HG03457 (cell line): ENCODE measurements at regions not wholly inside any gene's neighbourhood (a gene's known extent, or its start where the extent isn't known, plus 50 kb on each side); places are given as distances from the start of the nearest gene placed in this dataset.

Experiments used
- ATAC-seq: cut with Tn5 transposase; IDR thresholded peaks from one replicate; pipeline ENCODE4 v1.9.1; 2021; ENCODE audit warnings: moderate number of reproducible peaks; ENCODE audit not compliant: unreplicated experiment

DNA sequence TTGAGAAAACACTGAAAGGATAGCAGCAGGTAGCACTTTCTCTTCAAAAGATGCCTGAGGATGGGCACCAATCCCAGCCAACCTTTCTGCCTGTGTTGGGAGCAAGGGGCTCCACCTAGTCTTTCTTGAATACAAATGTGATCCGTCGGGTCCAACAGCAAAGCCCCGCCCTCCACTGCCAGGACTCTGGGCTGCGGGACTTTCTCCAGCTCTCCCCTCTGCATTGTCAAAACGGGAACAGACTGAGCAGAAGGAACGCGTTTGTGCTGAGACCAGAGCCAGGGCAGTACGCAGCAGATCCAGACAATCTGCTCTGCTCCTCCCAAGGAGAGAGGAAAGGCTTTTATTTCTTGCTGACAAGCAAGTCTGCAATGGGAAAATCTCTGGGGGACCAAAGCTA is 139.7 kb downstream of the SEC61B start:
- ATAC-seq = no peak

DNA sequence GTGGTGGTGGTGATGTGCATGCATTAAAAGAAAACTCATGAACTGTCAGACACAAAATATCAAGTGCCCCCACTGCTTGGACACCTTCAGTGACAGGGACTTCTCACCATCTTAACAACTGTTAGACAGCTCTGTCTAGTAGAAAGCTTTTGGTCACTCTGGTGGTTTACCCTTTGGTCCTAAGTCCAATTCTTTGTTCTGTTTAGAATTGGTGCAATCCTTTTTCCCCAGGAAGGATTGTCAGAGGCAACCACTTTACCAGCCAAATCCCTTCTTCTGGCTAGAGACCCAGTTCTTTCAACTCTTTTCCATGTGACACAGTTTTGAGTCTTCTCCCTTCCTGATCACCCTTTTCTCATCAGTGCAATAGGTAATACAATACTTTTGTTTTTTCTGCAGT is 140.2 kb downstream of the SEC61B start:
- no peak for ATAC-seq

DNA sequence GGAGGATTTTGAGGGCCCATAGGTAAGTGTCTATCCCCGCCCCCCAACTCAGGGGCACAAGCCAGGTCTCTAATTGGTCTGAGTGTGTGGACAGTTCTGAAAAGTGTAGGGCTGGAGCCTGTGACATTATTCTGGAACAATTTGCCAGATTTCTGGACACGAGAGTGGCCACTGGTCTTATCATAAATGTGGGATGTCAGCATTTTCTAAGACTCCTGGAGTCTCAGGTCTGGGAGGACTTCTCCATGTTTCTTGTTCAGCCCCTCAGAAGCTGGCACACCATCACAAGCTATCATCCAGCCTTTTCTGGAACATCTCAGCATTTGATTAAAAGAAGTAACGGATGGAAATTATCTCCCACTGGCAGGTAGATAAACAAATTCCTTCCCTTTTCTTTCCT is 141.4 kb downstream of the SEC61B start:
- no peak for ATAC-seq

DNA sequence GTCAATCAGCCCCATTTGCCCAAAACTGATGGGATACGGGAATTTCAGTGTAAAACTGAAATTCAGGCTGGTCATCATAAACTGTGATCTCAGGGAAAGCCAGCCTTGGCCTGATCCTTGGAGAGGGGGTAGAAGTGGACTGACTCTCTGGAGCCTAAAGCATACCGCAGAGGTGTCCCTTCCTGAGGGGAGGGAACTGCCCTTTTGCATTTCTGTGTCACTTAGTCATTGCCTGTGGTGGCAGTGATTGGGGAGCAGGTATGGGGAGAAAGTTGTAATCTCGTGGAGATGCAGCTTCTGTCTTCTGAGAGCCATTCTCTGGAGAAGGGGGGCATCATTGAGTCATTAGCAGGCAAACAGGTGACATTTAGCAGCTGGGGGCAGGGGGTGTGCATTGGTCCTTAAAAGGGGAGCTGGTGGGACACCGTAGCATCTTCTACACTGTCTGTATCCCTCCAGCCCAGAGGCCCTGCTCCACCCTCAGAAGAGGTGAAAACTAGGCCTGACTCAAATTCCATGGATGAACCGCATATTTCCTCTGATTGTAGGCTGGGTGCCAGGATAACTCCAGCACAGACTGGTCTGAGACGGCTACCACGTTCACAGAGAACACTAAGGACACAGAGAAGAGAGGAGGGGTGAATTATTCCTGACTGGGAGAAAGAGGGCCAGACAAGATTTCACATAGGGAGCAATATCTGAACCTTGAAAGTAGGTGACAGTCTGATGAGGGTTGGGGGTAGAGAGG is 143.3 kb downstream of the SEC61B start:
- ATAC-seq = no peak

DNA sequence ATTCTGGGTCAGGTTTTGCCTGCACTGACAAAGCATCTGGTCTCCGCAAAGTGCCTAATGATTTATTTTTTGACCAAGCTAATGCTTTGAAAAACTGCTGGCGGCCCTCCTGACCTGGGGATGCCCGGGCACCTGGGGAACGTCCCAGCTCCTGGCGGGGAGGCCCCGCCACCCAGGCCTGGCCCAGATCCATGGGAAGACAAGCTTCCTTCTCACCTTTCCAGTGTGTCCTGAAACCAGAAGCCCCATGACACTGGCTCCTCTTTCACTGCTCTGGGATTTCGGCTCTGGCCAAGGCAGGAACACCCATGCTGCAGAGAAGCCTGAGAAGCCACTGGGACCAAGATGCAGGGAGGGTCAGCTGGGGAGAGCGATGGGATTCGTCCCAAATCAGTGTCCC is 144.1 kb downstream of the SEC61B start:
- no peak for ATAC-seq

DNA sequence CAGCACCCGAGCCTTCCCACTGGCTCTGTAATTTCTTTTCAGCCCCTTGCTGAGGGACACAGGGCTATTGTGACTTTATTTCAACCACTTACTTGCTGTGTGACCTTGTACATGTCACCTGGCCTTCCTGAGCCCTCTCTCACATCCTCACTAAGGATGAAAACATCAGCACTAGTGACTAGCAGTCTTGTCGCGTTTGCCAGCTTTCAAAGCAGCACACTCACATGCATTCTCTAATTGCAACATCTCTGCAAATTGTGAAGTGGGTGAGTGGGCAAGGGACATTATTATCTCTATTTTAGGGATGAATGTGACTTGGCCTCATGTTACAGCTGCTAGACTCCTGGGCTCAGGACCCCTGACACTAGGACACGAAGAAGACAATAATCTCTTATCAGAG is 144.5 kb downstream of the SEC61B start:
- no peak for ATAC-seq

DNA sequence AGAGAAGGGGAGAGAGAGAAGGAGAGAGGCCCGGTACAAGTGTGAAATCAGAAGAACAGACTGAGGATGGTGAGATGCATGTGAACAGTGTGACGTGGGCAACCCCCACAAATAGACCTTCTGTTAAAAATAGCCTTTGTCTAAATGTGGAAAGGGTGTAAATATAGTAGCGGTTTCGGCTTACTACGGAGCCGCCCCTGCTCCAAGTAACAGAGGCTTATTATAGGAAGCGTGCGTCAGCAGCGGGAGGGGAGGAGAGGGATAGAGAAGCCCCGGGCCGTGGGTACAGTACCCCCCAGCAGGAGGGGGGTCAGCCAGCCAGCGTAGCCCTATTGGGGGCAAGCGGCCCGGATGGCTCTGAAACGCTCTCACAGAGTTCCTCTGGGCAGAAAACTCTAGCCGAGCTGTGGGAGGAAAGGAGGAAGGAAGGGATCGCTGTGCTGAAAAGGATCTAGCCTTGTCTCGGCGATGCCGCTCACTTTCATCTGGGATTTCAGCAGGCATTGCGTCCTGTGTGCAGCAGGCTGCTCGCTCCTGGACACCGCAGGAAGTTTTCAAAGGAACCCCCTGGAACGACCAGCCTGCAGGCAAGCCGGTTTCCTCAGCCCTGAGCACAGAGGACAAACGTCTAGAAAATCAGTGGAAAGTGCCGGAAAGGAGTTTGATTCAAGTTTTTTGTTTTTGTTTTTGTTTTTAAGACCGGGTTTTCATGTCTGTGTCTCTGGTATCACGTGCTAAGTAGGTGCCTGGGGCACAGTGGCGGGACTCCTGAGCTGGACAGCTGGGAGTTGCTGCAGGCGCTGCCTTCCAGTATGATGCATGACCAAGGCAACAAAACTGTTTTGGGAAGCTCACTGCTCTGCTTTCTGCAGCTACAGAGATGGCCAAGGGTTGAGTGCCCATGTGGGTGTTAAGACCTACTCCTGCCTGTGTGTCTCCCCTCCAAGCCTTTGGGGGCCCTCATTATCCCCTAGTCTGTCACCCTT is 146.6 kb downstream of the SEC61B start:
- ATAC-seq = no peak

DNA sequence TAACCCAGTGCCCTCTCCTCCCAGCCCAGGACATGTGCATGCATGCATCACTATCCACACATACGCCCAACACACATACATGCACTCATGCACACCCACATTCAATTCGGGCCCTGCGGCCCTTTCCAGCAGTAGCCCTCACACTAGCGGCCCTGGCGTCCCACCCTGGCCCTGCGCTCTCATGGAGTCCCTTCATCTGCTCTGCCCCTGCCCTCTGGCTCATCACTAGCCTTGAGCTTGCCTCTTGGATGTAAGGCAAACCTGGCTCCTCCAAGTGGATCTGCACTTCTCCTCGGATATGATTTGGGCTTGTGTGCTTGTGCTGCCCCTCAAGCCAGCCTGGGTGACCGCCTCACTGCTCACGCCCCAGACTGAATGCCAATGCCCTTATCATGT is 147.2 kb downstream of the SEC61B start:
- no peak for ATAC-seq

DNA sequence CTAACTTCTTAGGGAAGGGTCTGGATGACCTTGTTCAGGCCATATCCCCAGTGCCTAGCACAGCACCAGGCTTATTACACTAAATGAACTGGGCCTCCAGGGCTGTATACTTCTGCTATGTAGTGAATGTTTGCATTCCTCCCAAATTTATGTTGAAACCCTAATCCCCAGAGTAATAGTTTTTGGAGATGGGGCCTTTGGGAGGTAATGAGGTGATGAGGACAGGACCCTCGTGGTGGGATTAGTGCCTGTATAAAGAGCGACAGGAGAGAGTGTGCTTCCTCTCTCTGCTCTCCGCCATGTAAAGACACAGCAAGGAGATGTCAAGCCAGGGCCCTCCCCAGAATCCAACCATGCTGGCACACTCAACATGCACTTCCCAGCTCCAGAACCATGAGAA is 148.3 kb downstream of the SEC61B start:
- no peak for ATAC-seq

DNA sequence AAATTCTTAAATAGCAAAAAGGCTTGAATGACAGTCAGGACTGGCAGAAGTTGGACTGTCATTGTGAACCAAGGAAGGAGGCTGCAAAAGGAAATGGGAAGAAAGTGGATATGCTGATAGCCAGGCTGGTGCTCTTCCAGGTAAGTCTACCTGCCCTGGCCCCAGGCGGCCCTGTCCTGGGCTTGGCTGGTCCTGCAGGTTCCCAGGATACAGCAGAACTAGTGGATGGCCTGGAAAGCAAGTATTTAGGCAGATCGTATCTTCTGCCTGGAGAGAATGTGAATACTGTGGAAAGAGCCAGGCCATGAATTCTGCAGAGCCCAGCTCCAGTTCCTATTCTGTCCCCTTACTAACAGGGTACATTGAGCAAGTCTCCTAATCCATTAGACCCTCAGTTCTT is 149.3 kb downstream of the SEC61B start:
- no peak for ATAC-seq

DNA sequence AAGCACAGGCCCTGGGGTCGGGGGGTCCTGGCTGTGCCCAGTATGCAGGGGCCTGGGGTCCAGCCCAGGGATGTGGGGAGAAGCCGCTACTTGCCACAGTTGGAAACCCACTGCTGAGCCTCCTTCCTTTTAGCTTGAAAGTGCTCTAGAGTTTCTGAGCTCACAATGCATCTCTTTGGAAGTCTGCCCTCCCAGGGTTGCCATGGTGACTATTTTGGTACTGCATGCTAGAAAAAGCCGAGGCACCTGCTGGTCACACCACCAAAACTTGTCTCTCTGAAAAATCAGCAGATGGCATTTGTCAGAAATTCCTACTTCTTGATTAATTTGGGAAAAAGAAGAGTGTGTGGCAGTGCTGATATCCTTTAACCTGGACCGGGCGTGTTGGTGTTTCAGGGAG is 151.8 kb downstream of the SEC61B start:
- no peak for ATAC-seq

DNA sequence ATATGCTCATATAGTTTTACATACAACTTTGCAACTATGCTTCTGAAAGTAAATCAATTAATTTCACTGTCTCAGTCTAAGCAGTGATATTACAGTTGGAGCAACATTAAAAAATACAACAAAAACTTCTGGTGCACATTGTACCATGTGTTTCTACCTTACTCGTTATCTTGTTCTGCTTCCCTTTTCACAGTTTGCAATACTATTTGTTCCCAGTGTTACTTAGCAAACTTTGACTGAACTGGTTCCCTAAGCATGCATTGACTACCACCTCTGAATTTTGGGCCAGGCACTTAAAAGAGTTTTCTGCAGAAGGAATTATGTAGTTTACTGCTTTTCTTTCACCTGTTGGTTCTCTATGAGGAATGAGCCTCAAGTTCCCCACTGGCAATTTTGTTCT is 152.7 kb downstream of the SEC61B start:
- ATAC-seq = no peak

DNA sequence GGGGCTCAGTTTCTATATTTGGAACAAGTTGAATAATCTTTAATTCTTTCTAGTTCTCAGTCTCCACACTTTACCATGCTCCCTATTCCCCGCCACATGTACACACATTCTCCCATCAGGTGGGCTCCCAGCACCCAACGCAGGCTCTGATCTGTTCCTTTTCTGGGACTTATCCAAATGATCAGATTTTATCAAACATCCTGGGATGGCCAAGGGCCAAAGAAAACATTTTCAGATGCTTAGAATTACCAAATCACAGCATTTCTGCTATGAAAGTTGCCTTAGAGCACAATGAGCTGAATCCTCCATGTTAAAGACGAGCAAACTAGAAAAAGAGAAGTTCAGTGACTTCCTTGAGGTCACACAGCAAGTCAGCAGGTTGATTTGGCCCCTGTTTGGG is 153.4 kb downstream of the SEC61B start:
- no peak for ATAC-seq

DNA sequence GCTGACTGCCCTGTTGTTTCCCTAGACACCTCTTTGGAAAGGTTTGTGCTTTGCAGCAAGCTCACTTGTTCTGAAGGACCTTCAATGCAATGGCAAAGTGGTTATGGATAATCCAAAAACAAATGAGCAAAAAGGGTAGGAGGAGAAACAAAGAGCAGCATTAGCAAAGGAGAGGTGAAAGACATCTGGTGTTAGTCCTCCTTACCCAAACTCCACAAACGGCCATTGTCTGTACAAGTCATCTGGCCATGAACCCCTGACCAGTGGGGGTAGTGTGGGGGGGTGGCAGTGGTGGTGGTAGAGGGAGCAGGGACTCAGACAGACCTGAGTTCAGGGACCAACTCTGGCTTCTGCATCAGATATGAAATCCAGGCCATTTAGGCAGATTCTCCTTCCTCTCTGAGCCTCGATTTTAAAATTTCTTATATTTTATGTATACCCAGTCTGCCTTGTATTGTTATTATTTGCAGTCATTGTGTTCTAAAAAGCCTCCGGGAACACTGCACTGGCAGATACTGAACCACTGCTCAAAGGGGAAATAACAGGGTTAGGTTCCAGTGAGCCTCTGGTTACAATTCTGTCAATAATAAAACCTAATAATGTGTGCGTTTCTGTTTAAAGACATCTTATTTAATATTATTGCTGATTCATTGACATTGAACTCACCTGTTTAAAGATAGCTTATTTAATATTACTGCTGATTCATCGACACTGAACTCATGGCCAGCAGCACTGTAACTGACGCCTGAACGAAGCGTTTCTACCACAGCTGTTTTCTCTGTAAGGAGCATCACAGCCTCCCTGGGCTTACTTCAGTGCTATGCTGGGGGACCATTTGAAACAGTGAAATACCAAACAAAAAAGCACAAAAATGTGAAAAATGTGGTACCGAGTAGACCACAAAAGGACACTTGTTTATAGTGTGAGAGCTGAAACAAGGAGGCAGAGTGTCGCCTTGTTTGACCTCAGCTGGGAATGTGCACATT is 156.0 kb downstream of the SEC61B start:
- ATAC-seq = no peak

DNA sequence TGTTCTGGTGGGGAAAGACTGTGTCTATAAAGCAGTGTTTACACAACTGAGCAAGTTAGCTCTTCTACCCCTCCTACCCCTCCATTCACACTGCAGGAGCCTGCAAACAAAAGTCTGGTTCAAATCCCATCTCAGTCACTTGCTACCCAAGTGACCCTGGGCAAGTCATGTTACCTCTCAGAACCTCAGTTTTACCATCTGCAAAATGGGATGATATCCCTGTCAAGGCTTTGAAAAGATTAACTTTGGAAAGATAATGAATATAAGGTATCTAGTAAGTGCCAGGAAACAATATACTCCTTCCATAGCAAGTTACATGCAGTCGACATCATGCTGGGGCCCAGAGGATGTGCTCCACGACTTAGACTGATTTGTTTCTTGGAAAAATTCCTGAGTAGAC is 161.5 kb downstream of the SEC61B start:
- no peak for ATAC-seq

DNA sequence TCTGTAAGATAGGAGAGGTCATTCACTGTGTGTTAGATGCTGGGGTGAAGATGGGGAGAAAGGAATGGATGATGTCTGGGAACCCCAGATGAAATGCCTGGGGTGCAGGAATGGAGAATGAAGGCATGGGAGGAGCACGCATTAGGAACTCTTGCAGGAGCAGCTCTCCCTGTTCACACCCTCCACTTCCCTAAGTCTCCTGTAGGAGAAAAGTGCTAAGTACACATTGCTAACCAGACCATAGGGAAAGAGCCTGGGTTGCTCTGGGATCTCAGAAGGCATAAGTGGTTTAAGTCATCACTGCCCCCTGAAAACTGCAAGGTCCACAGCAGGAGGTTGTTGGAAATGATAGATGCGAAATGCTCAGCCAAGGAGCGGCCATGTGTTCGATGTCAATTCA is 163.1 kb downstream of the SEC61B start:
- no peak for ATAC-seq

DNA sequence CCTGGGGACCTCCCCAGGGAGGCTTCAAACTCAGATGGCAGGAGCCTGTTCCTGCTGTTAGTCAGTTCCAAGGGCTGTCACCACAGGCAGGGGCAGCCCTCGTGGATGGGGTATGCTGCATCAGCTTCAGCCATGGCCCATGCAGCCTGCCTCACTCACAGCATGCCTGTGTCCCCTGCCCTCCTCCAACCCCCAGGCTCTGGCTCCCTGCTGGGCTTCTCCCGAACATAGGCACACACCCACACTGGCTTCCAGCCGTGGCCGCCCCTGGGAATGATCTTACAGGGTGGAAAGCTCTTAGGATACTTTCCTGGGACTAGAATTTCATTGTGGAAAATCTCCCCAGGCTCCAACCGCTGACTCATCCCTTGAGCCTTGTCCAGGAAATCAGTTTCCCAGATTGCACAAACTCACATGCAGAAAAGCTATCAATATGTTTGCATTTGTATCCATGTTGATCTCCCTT is 163.8 kb downstream of the SEC61B start:
- no peak for ATAC-seq

DNA sequence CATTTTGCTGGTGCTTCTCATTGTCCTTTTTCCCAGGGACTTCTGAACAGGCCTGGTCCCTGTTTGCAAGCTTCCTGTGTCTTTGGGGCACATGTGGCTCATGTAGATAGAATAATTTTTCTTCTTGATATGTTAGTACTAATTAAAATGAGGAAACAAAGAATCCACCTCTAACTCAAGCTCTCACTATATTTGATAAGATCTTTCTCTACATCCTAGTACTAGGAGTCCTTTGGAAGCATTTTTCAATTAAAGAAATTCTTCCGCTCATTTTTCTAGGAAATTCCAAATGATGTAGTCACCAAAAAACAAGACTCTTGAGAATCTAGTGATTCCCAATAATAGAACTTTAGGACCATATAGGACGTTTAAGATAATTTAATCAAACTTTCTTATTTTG is 165.3 kb downstream of the SEC61B start:
- no peak for ATAC-seq

DNA sequence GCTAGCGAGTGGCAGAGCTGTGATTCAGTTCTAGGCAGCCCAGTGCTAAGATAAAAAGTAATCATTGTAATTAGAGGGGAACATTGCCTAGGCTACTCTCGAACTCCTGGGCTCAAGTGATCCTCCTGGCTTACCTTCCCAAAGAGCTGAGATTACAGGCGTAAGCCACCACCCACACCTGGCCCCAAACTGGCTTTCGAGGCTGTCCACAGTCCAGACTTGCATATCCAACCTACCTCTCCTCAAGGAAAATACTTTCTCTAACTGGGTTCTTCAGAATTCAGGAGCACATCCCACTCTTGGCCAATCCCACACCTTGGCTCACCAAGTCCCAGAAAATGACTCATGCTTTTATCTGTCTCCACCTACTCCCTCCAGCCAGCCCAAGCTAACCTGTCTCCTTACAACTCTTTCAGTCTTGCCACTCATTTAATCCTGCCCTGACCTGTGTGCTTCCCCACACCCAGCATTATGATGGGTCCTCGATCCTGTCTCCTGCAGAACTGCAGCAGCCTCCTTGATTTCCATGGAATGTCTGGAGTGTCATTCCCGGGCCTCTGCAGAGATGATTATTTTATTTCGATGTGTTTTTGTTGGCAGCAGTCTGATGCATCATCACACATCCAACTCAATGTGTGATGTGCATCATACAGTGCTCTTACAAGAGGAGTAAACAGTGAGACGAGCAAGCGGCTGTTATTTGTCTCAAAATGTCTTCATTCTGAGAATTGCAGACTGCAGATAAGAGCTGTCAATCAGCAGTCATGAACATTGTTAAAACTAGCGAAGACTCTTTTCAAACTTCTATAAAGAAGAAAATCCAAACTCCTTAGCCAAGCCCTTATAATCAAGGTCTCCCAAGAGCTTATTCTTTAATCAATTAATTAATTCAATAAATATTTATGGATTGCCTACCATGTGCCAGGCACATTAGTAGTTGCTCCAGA is 167.3 kb downstream of the SEC61B start:
- ATAC-seq = no peak
